AG09309 (cell line): ENCODE measurements at regions not wholly inside any gene's neighbourhood (a gene's known extent, or its start where the extent isn't known, plus 50 kb on each side); places are given as distances from the start of the nearest gene placed in this dataset.
"Not testable (repeated sequence)": the region's sequence is repeated elsewhere in the genome, so short reads cannot be mapped to it uniquely, and the experiment has no call there.

Source experiments
- DNase-seq: peaks from one replicate; pipeline ENCODE4 v3.0.0-alpha.2; 2010; ENCODE audit warnings: low read depth
- H3K4me3 ChIP-seq: 2 replicates; pipeline ENCODE4 v1.5.1; 2011; ENCODE audit warnings: mild to moderate bottlenecking, low read depth, low read length, moderate library complexity; ENCODE audit not compliant: control insufficient read depth
- CTCF ChIP-seq: IDR thresholded peaks from 2 replicates; pipeline ENCODE4 v1.5.1; 2011; ENCODE audit warnings: mild to moderate bottlenecking, low read depth, low read length, inconsistent platforms; ENCODE audit not compliant: insufficient read depth, control insufficient read depth; ENCODE audit errors: missing control alignments

DNA sequence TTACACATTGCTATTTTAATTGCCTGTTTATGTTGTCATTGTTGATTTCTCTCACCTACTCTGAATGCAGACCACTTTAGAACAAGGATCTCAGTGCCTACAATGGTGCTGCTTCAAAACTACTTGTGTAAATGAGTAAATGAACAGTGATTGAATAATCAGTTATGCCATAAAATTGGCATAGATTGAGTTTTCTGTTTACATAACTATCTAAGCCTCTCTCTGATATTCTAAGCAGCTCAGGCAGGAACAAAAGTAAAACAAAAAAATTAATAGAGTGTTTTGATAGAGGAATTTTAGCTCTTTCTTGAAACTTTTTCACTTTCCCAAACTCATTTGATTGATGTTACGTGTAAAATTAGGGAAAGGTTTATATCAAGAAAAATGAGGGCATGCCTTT, 232.3 kb upstream of the KITLG start:
- no peak for TF ChIP-seq CTCF
- DNase-seq = no peak
- no peak overlapping the region for H3K4me3 ChIP-seq

GRCh38 chr12:88810806-88811205, 230.5 kb upstream of the KITLG start:
- H3K4me3 ChIP-seq = no peak overlapping the region
- TF ChIP-seq CTCF = no peak
- no peak for DNase-seq

DNA sequence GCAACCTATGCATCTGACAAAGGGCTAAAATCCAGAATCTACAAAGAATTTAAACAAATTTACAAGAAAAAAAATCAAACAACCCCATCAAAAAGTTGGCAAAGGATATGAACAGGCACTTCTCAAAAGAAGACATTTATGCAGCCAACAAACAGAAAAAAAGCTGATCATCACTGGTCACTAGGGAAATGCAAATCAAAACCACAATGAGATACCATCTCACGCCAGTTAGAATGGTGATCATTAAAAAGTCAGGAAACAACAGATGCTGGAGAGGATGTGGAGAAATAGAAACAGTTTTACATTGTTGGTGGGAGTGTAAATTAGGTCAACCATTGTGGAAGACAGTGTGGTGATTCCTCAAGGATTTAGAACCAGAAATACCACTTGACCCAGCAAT, 229.6 kb upstream of the KITLG start:
- not testable (repeated sequence) for H3K4me3 ChIP-seq, DNase-seq

DNA sequence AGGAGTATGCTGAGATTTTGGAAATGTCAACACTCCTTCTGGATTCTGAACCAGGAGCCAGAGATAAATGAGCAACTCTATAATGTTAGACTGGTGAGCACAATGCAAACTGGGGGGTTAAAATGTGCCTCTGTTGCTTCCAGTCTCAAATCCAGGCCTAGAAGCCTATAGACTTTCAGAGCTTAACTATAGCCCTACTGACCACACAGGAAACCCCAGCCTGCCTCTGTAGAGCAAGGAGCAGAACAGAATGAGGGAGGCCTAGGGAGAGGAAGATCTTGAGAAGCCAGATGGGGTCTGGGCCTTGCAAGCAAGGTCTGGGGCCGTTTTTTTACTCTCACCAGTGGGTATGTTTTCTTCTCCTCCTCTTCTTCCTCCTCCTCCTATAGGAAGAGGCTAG, 225.4 kb upstream of the KITLG start:
- no peak for TF ChIP-seq CTCF
- no peak overlapping the region for H3K4me3 ChIP-seq
- DNase-seq = no peak

- peak; percentile 59 for DNase-seq
- TF ChIP-seq CTCF = no peak
- no peak overlapping the region for H3K4me3 ChIP-seq
Measured at GRCh38 chr12:88805286-88805685, 225.0 kb upstream of the KITLG start.

- no peak for TF ChIP-seq CTCF
- H3K4me3 ChIP-seq = no peak overlapping the region
- no peak for DNase-seq
Measured at GRCh38 chr12:88802096-88802706, 221.9 kb upstream of the KITLG start.

GRCh38 chr12:88801227-88802095, 221.2 kb upstream of the KITLG start:
- no peak overlapping the region for H3K4me3 ChIP-seq
- no peak for DNase-seq
- TF ChIP-seq CTCF = no peak
